Peyer's patch (tissue), 4 donors: ENCODE measurements at regions not wholly inside any gene's neighbourhood (a gene's known extent, or its start where the extent isn't known, plus 50 kb on each side); places are given as distances from the start of the nearest gene placed in this dataset.

Source experiments
- POLR2A ChIP-seq, 2 donors: fragments of 450-650 bp; IDR thresholded peaks; one replicate each; pipeline ENCODE4 v1.5.1; 2017; ENCODE audit warnings: antibody characterized with exemption in 2 of 2, mild to moderate bottlenecking in 2 of 2, moderate library complexity in 2 of 2
- TF ChIP-seq, protein P1 (sequence below), 6 experiments: fragments of 450-650 bp in 4 of 6; fragments of 200-600 bp in 2 of 6; sonication (generic) in 1 of 6; IDR thresholded peaks; one replicate each; pipeline ENCODE4 v1.5.1; 2017 to 2019; ENCODE audit warnings: antibody characterized with exemption in 6 of 6, mild to moderate bottlenecking in 3 of 6, moderate library complexity in 1 of 6

DNA sequence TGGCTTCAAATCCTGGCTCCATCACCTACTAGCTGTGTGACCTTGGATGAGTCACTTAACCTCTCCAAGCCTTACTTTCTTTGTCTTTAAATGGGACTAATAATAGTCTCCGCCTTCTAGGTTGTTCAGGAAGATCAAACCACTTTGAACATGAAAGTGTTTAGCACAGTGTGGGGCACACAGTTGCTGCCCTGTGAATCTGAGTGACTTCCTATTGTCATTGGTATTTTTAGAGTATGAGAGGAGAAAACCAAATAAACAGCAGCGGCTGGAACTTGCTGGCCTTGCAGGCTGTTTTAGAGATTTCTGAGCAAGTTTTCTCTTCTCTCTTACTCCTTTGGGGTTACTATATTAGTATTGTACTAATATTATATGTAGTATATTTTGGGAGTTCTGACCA, 120.7 kb upstream of the MYL2 start:
- TF ChIP-seq, protein P1, sequence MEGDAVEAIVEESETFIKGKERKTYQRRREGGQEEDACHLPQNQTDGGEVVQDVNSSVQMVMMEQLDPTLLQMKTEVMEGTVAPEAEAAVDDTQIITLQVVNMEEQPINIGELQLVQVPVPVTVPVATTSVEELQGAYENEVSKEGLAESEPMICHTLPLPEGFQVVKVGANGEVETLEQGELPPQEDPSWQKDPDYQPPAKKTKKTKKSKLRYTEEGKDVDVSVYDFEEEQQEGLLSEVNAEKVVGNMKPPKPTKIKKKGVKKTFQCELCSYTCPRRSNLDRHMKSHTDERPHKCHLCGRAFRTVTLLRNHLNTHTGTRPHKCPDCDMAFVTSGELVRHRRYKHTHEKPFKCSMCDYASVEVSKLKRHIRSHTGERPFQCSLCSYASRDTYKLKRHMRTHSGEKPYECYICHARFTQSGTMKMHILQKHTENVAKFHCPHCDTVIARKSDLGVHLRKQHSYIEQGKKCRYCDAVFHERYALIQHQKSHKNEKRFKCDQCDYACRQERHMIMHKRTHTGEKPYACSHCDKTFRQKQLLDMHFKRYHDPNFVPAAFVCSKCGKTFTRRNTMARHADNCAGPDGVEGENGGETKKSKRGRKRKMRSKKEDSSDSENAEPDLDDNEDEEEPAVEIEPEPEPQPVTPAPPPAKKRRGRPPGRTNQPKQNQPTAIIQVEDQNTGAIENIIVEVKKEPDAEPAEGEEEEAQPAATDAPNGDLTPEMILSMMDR (IDR thresholded peaks at IDR 0.05): no peak
- TF ChIP-seq POLR2A (IDR thresholded peaks at IDR 0.05): no peak
